GM18909 (cell line): ENCODE measurements at regions not wholly inside any gene's neighbourhood (a gene's known extent, or its start where the extent isn't known, plus 50 kb on each side); places are given as distances from the start of the nearest gene placed in this dataset.

Experiments used
- ATAC-seq: cut with Tn5 transposase; IDR thresholded peaks from one replicate; pipeline ENCODE4 v1.9.1; 2021; ENCODE audit warnings: mild to moderate bottlenecking; ENCODE audit not compliant: unreplicated experiment, poor library complexity

DNA sequence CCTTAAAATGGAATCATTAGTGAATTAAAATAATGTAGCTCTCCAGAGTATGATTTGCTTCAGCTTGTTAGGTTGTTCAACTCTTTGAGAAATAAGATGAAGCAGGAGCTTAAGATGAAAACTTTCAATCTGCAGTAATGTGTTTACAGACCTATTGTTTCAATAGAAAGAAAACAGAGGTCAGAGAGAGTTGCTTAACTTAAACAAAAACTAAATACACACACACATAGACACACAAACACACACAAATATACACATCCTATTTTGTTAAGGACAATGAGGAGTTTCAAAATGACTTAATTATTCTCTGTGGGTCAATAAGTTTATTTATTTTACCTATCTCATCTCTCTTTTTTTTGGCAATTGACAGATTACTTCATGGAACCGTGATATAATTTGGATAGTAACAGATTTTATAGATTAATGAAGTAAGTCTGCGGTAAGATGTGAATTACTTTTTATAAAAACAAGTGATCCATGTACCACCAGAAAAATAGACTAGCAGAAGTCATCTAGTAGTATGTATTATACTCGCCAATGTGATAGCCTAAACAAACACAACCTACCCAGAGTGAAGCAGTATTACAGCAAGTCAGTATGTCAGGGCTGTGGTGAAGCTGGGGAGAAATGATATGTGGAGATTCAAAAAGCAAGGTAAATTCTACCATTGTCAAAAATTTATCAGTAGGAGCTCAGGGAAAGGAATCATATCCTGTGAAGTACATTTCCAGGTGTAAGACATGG, 76.7 kb upstream of the DCBLD2 start:
- no peak for ATAC-seq

DNA sequence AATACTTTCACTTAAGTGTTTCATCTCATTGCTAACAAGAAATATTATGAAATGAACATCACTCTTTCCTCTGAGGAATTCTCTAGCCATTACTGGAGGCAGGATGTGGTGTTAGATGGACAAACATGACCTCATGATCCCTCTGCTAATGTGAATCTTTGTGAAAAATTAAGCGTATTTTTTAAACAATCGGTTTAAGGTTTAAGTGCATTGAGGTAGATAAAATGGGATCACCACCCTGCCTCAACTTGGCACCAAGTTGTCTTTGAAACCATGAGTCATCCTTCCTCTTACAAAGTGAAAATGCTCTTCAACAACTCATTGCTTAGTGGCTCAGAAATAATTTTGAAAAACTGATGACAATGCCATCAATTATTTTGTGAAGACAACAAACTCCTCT, 76.0 kb upstream of the DCBLD2 start:
- ATAC-seq = no peak

DNA sequence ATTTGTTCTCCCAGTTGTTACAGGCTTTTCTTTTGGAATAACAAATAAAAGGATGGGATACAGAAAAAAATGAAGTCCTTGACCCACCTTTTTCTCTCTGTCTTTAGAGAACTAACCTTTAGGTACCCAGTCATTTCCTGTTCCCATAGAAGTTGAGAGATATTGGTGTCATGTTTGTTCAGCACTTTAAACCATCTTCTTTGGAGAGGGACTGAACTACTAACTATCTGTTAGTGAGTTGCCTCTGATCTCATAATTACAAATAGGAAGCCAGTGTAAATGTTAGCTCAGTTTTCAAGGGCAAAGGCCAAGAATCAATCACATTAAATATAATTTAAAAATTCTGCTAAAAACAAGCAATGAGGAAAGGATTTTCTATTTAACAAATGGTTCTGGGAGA, 72.9 kb upstream of the DCBLD2 start:
- no peak for ATAC-seq

DNA sequence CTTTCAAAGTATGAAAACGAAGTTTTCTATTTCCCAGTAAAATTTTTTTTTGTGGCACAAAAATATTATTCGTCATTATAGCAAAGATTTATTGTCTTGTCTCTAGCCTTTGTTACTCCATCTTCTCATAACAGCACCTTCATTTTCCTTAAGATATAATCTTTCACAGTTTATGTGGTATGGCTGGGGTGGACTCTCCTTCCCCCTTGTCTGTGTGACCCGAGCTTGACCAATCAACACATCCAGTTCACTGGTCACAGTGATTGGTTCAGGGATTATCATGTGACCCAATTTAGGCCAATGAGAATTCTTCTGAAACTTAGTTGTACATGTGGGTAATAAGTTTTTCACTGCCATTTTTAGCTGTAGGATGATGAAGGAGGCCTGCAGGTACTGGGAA, 71.2 kb upstream of the DCBLD2 start:
- no peak for ATAC-seq

- ATAC-seq = no peak
Measured at GRCh38 chr3:98972155-98972554, 70.7 kb upstream of the DCBLD2 start.

DNA sequence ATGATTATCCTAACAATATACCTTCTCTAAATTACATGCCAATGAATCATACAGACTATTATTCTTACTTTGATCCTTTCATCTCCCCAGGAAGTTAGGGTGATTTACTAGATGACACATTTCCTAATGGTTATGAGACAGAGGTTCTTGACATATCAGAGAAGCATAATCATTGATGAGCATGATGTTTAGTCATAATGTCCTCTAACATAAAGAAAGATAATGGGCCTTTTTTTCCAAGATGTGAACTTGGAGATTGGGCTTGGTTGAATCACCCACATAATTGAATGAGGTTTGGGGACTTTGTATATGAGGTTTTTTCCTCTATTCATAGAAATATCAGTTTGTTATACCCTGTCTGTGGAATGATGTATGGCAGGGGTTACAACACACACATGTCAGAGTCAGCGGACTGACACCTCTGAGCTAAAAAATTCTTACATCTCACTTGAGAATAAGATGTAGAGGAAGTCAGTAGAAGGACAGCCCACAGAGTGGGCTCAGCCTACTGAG, 69.7 kb upstream of the DCBLD2 start:
- ATAC-seq = no peak

DNA sequence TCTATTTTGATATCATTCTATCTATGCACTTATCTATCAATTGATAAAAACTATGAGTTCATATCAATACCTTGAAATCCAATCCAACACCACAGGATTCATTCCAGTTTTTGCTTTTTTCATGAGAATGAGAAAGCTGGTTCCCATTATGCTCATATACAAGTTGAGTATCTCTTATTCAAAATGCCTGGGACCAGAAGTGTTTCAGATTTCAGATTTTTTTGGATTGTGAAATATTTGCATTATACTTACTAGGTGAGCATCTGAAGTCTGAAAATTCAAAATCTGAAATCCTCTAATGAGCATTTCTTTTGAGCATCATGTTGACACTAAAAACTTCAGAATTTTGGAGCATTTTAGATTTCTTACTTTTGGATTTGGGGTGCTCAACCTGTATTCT, 67.8 kb upstream of the DCBLD2 start:
- no peak for ATAC-seq

GRCh38 chr3:98968824-98969223, 67.3 kb upstream of the DCBLD2 start:
- no peak for ATAC-seq

- no peak for ATAC-seq
Measured at GRCh38 chr3:98968347-98968746, 66.9 kb upstream of the DCBLD2 start.

GRCh38 chr3:98967758-98968157, 66.3 kb upstream of the DCBLD2 start:
- ATAC-seq = no peak

- no peak for ATAC-seq
Measured at GRCh38 chr3:98966862-98967546, 65.5 kb upstream of the DCBLD2 start.

- no peak for ATAC-seq
Measured at GRCh38 chr3:98966434-98966833, 64.9 kb upstream of the DCBLD2 start.

DNA sequence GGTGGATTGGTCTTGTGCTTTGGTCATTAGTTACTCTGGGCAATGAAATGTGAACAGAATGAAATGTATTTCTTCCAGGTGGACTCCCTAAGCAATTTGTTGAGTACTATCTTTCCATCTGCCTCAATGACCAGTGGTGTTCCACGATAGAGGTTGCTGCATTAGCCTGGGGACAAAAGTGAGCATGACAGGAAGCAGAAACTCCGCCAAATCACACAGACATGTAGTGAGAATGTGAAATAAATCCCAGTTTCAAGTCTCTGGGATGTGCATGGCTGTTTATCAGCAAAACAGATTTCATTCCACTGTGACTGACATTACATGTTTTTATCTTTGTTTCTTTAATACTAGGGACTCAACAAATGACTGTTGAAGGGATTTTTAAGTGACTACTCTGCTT, 63.3 kb upstream of the DCBLD2 start:
- no peak for ATAC-seq

- no peak for ATAC-seq
Measured at GRCh38 chr3:98963546-98963945, 62.1 kb upstream of the DCBLD2 start.

GRCh38 chr3:98962951-98963350, 61.5 kb upstream of the DCBLD2 start:
- no peak for ATAC-seq

DNA sequence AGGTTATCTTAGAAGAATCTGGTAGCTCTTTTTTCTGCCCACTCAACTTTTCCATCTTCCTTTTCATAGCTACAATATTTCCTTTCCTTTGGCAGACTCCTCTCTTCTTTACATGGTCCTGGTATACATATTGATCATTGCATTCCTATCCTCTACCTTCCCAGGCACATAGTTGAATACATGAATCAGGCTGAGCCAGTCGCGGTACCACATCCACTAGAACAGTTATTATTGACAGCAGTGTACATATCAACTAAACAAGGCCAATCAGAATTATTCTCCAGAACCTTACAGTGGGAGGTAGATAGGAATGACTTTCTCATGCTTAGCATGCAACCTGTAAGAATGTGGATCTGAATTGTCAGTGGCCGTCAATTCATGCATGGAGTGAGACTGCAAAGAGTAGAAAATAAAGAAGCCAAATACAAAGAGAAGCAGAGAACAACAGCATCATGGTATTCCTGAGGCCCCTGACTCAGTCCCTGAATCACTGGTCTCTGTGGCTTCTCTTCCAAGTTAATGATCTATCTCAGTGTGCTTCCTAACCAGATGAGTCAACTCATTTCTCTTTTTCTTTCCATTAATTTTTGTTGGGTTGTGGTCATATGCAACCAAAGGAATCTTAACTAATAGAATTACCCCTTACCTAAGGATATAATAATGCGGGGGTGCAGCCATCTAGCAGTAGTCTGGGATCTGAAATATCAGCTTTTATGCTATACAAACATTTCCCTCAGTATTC, 60.9 kb upstream of the DCBLD2 start:
- ATAC-seq = no peak

- ATAC-seq = no peak
Measured at GRCh38 chr3:98961161-98962155, 60.0 kb upstream of the DCBLD2 start.

DNA sequence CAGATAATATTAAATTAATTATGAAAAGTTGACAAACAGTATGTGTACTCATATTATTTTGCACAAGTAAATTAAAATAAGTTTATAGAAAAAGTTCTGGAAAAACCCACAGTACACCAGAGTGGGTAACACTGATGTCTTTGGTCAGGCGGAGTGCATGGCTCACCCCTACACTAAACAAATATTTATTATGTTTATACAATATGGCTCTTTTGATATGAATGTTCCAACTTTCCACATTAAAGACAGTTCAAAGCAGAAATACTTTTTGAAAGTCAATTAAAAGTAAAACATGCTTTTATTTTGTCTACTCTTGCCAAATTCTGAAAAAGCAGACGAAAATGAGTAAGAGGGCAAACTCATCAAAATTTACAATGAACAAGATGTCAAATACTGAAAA, 56.2 kb upstream of the DCBLD2 start:
- no peak for ATAC-seq

DNA sequence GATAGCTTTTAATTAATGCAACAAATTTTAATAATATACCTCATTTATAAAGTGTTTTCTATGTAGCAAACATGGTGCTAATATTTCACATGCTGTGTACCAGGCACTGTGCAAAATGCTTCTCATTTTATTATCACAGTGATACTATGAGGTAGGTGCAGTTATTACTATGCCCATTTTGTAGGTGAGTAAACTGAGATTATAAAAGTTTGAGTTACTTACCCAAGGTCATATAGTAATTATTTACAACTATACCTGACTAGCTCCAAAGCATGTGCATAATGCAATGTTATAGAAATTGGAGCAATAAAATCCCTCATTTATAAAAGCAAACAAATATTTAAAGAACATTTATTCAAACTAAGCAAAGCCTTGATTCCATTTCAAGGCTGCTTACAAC, 54.5 kb upstream of the DCBLD2 start:
- ATAC-seq = no peak
